ENCODE measurements at regions not wholly inside any gene's neighbourhood (a gene's known extent, or its start where the extent isn't known, plus 50 kb on each side); places are given as distances from the start of the nearest gene placed in this dataset.

GRCh38 chr15:69511716-69512340, 59.2 kb downstream of the RPLP1 start:
- DNase-seq: no peak
- TF ChIP-seq POLR2A (IDR thresholded peaks at IDR 0.05): no peak
- TF ChIP-seq CTCF (IDR thresholded peaks at IDR 0.05): no peak
- intact Hi-C loops (cut with DNase I): no loop called here
- Histone ChIP-seq H3K9me3 (no peaks in the 10 kb centered on the region), H3K4me3 (replicated peaks in 1 of 3) (no peak overlapping the region), H3K27me3 (no peaks in the 10 kb centered on the region), H3K36me3 (no peaks in the 10 kb centered on the region), H3K4me1 (no peaks in the 10 kb centered on the region), H3K27ac (no peak overlapping the region)
- 81 to 89% methylated on average over 3 of the region's 3 CpGs for WGBS, 2 donors

- WGBS, 2 donors: 84 to 92% methylated on average over 5 of the region's 5 CpGs
- TF ChIP-seq CTCF (IDR thresholded peaks at IDR 0.05) (no peak), POLR2A (IDR thresholded peaks at IDR 0.05) (no peak)
- H3K36me3 ChIP-seq: no peaks in the 10 kb centered on the region
These were observed 60.9 kb downstream of the RPLP1 start for GRCh38 chr15:69513450-69513960.

GRCh38 chr15:69513986-69514385, 61.4 kb downstream of the RPLP1 start:
- H3K9me3 ChIP-seq: no peaks in the 10 kb centered on the region
- H3K36me3 ChIP-seq: no peaks in the 10 kb centered on the region
- intact Hi-C loops (cut with DNase I): no loop called here
- no peak for DNase-seq
- H3K4me3 ChIP-seq (replicated peaks in 1 of 3): no peak overlapping the region
- H3K27ac ChIP-seq: no peak overlapping the region
- 73 to 78% methylated on average over 7 of the region's 7 CpGs for WGBS, 2 donors
- no peaks in the 10 kb centered on the region for H3K4me1 ChIP-seq
- H3K27me3 ChIP-seq: no peaks in the 10 kb centered on the region
- TF ChIP-seq POLR2A (IDR thresholded peaks at IDR 0.05) (no peak), CTCF (IDR thresholded peaks at IDR 0.05) (no peak)

More at GRCh38 chr15:69513450-69513960, 60.9 kb downstream of the RPLP1 start:
- intact Hi-C loops (cut with DNase I): no loop called here
- no peaks in the 10 kb centered on the region for H3K4me1 ChIP-seq
- H3K27me3 ChIP-seq: no peaks in the 10 kb centered on the region
- H3K27ac ChIP-seq: no peak overlapping the region
- H3K4me3 ChIP-seq (replicated peaks in 1 of 3): no peak overlapping the region
- DNase-seq: no peak
- no peaks in the 10 kb centered on the region for H3K9me3 ChIP-seq

GRCh38 chr15:69515508-69515907, 62.9 kb downstream of the RPLP1 start:
- H3K27ac ChIP-seq: no peak overlapping the region

More at GRCh38 chr15:69515508-69515907, 62.9 kb downstream of the RPLP1 start:
- no peak overlapping the region for H3K4me3 ChIP-seq (replicated peaks in 1 of 3)
- WGBS, 2 donors: 91 to 95% methylated on average over 4 of the region's 4 CpGs
- no peak for TF ChIP-seq CTCF (IDR thresholded peaks at IDR 0.05)
- no peak for TF ChIP-seq POLR2A (IDR thresholded peaks at IDR 0.05)
- no peaks in the 10 kb centered on the region for H3K36me3 ChIP-seq
- H3K9me3 ChIP-seq: no peaks in the 10 kb centered on the region
- no peak for DNase-seq
- no peaks in the 10 kb centered on the region for H3K27me3 ChIP-seq
- no peaks in the 10 kb centered on the region for H3K4me1 ChIP-seq
- intact Hi-C loops (cut with DNase I): no loop called here

Data from thyroid gland (tissue), 4 donors.